ENCODE measurements at regions not wholly inside any gene's neighbourhood (a gene's known extent, or its start where the extent isn't known, plus 50 kb on each side); places are given as distances from the start of the nearest gene placed in this dataset.

DNA sequence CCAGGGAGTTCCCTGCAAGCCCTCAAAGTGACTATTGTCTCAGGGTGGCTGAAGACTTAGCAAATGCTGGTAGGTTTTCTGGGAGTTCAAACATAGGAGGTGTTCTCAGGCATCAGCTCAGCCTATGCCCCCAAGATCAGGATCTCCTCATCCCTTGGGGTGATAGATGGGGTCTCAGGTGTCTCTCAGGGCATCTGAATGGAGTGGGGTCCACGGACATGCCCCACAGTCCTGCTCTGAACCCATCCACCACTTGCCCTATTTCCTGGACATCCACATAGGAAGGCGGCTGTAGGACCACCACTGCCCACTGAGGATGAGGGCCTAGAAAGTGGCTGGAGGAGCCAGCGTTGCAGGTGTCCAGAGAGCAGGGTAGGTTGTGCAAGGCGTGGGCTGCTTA lies 287.0 kb upstream of the CXCR4 start:
- no peak for DNase-seq (ENCODE audit: low read depth in 2 of 2)

GRCh38 chr2:136404176-136404575 lies 286.2 kb upstream of the CXCR4 start:
- DNase-seq (ENCODE audit: low read depth in 2 of 2) = no peak

DNA sequence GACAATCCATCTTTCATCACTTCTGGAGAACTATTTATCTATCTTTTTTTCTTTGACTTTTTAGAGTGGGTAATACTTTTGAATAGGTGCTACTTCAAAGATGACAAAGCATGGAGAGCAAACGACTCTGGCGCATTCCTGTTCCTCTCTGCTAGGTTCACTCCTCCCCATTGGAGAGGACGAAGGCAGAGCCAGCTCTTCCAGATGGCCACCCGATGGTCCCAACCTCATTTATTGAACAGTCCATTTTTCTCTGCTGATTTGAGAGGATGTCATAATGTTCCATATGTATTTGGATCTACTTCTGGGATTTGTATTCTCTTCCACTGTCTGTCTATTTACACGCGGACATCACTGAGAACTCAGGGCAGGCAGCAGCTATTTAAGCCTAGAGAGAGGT lies 284.3 kb upstream of the CXCR4 start:
- no peak for DNase-seq (ENCODE audit: low read depth in 2 of 2)

- DNase-seq (ENCODE audit: low read depth in 2 of 2) = no peak
These were observed 281.8 kb upstream of the CXCR4 start for GRCh38 chr2:136399667-136400289.

DNA sequence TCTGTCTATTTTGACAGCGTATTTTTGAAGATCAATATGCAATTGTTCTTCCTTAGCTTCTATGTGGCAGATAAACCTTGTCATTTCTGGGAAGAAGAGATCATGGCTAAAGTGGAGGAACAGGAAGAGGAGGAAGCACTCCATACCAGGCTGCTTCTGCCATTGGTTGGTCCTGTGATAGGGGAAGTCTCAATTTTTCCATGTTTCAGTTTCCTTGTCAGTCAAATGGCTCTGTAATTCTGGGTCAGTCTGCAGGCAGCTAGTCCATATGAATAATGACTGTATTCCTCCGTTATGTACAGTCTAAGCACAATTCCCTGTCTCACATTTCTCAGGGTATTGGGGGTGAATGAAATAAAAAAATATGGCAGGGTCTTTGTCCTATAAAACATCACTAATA lies 277.6 kb upstream of the CXCR4 start:
- DNase-seq (ENCODE audit: low read depth in 2 of 2) = no peak

DNA sequence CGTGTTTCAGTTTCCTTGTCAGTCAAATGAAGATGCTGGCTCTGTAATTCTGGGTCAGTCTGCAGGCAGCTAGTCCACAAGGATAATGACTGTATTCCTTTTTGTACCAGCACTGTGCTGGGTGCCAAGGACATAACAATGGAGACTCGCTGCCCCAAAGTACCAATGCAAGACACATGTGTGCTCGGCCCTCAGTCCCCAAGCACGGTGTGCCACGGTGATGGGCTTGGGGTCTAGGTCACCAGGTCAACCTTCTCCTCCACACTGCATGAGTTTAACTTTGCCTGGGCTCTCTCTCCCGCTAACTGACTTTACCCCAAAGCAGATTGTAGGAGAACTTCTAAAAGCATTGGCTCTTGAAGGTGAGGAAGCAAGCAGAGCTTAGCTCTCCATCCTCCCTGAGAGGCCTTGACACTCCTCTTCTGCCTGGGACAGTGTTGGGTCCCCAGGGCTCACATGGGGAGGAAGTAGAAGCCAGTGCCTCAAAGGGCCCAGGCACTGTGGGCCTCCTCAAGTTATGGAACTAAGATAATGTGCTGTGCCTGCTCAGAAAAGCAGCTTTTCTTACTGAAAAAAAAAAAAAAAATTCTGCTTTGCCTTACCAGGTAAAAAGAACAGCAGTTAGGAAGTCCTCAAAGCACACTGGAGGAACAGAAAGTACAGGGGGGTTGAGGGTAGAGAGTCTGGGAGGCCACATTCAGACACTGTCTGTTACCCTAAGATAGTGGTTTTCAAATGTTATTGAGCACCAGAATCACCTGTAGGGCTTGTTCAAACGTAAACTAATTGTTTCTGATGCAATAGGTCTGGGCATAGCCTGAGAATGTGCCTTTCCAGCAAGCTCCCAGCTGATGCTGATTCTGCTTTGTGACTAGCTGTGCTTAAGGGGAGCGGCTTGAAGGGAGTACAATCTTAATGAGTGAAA lies 276.4 kb upstream of the CXCR4 start:
- no peak for DNase-seq (ENCODE audit: low read depth in 2 of 2)

GRCh38 chr2:136393514-136393913 lies 275.6 kb upstream of the CXCR4 start:
- no peak for DNase-seq (ENCODE audit: low read depth in 2 of 2)

DNA sequence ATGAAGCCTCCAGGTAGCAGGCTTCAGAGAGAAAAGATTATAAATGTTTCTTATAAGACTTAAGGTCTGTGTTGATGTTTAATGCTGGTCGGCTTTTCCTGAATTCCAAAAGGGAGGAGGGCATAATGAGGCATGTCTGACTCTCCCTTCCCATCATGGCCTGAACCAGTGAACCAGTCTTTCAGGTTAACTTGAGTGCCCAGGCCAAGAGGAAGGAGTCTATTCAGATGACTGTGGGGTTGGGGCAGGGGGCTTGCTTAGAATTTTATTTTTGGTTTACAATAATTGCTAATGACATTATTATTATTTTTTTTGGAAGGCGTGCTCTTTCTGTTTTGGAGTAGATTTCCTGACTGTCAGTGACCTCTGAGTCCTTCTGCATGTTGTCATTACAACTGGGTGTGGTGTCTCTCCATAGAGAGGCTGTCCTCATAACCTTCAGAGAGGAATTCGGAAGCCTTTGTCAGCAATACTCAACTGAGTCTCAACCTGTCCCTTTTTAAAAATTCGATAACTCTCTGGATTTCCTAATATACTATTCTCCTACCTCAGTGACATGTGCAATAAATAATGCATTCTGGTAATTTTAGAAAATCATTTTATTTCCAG lies 275.1 kb upstream of the CXCR4 start:
- DNase-seq (ENCODE audit: low read depth in 2 of 2) = no peak

DNA sequence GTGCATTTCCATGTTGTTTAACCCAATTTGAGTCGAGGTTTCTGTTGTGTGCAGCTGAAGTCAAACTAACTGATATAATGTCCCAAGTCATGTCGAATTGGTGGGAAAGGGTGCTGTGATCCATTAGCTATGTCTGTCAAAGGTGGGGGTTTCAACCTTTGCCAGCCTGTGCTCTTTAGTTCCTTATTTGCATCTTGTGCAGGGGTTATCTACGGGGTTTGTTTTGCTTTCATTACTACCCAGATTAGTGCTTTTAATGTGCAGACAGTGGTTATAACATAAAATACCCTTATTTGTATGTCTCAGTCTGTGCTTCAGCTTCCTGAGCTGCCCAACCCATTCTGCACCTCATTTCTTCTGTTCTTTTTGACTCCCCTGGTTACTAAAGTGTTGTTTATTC lies 271.9 kb upstream of the CXCR4 start:
- no peak for DNase-seq (ENCODE audit: low read depth in 2 of 2)

- DNase-seq (ENCODE audit: low read depth in 2 of 2) = no peak
These were observed 268.1 kb upstream of the CXCR4 start for GRCh38 chr2:136386046-136386445.

GRCh38 chr2:136384531-136385303 lies 266.8 kb upstream of the CXCR4 start:
- no peak for DNase-seq (ENCODE audit: low read depth in 2 of 2)

DNA sequence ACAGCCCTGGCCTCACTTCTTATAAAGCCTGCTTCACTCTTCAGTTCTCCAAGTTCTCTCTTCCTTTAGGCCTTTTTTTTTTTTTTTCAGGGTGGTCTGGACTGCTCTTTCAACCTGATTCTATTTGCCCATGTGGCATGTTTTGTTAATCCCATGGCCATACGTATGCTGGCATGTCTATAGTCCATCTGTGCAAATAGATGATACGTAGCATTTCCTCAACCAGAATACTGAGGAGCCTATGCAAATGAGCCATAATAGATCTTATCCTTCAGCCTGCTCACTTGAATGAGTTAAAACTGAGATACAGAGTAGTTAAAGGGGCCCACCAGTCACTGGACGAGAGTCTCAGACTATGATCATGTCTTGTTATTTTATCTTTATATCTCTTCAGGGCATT lies 265.2 kb upstream of the CXCR4 start:
- DNase-seq (ENCODE audit: low read depth in 2 of 2) = no peak

GRCh38 chr2:136381722-136382633 lies 264.0 kb upstream of the CXCR4 start:
- no peak for DNase-seq (ENCODE audit: low read depth in 2 of 2)

DNA sequence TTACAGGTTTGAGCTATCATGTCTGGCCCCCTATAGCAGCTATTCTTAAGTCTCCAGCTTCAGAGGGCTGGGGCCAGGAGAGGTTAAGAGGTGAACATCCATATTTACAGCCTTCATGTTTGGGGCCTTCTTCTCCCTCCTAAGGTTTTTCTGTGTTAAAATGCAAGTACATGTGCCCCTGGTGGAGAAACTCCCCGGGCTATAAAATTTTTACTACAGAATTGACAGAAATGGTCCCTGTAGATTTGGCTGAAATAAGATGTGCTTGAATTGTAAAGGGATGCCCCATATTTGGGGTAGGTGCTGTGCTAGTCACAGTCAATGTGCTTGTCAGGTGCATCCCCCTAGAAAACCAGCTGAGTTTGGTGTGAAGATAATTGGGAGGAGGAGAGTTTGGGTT lies 263.3 kb upstream of the CXCR4 start:
- no peak for DNase-seq (ENCODE audit: low read depth in 2 of 2)

DNA sequence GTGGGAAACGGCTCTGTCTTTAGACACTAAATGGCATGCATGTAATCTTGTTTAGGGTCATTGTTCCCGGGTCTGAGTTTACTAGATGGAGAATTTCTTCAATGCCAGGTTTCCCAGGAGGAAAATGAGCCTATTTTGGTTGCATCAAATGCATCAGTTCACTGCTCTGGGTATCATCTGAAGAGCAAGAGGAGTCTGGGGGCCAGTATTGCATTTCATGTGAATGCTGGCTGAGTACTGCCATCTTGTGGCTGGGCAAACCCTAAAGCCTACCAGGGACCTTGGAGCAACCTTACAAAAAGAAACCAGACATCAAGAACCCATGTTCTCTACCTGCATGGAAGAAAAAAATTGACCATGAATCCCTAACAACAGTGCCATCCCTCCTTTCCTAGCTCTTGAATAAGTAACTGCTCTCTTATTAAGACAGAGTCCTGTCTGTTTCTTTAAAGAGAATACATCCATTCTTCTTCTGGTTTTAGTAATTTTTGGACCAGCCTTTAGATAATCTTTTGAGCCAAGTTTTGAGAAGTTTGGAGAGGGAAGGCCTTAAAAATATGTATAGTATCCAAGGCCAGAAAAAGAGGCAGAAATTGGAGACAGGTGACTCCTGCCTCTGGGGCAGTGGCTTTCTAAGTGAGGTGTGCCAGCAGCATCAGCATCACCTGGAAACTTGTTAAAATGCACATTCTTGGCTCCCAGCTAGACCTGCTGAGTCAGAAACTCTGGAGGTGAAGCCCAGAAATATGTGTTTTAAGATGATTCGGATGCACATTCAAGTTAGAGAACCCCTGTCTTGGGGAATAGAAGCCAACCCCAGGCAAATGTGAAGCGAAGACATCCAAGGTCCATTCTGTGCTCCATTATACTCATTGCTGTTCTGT lies 261.0 kb upstream of the CXCR4 start:
- DNase-seq (ENCODE audit: low read depth in 2 of 2) = no peak

DNA sequence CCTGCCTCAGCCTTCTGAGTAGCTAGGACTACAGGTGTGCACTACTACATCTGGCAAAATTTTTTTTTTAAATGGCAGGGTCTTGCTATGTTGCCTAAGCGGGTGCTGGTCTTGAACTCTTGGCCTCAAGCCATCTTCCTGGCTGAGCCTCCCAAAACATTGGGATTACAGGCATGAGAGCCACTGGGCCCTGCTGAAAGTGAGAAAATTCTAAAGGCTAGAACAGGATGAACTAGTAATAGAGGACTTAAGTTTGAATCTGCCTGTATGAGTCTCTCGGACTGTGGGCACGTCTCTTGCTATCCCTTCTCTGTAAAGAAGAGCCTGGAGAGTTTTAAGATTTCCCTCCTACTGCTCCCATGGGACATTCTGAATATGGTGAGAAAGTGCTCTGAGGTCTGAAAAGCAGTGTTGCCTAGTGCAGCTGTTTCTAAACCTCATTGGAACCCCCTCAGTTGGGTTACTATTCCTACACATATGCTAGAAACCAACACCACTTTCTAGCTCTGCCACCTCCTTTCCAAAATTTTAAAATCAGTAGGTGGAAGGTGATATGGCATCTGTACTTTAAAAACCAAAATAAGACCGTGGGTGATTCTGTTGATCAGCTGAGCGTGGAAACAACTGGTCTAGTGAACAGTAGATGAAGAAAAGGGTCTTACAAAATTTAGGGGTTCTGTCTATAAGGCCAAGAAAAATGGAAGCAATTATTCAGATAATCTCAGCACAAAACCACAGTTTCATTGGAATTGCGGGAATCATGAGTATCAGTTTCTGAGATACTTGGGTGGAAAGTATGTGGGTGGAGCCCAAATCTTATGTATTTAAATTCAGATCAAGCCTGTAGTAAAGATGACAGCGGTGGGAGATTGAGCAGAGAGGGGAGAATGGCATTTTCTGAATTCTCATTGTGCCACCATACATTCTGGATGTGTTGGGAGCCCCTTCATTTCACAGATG lies 259.8 kb upstream of the CXCR4 start:
- no peak for DNase-seq (ENCODE audit: low read depth in 2 of 2)

DNA sequence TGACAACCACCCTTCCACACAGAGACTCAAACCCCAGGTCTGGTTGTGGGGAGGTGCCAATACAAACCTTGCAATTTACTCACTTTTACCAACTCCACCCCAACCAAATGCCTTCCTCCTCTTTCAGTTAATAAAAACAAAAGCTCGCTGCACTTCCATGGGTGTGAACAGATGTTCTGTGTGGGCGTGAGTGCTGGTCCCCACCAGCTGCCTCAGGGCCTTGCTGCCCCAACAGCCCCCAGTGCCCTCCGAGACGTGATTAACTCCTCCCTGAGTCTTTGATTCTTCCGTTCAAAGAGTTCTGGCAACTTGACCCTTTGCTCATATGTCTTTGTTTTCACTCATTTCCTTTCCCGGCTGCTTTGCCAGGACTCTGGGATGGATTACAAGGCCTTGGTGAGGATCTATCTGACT lies 258.9 kb upstream of the CXCR4 start:
- no peak for DNase-seq (ENCODE audit: low read depth in 2 of 2)

DNA sequence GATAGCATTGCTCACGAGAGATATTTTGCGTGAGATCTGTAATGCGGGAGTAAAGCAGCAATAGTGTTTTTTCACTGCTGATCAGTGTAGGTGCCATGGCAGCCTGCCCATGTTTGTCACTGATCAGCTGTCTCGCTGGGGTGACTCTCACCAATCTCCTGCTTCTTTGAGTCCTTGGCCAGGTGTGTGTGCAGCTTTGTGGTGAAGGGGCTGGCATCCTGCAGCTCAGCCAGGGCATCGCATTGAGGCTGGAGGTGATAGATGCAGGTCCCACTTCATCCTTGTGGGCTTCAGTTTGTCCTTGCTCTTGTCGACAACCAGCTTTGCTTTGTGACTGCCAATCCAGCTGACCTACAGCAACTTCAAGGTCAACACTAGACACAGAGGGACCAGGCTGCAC lies 258.3 kb upstream of the CXCR4 start:
- no peak for DNase-seq (ENCODE audit: low read depth in 2 of 2)
